ENCODE measurements at regions not wholly inside any gene's neighbourhood (a gene's known extent, or its start where the extent isn't known, plus 50 kb on each side); places are given as distances from the start of the nearest gene placed in this dataset.

DNA sequence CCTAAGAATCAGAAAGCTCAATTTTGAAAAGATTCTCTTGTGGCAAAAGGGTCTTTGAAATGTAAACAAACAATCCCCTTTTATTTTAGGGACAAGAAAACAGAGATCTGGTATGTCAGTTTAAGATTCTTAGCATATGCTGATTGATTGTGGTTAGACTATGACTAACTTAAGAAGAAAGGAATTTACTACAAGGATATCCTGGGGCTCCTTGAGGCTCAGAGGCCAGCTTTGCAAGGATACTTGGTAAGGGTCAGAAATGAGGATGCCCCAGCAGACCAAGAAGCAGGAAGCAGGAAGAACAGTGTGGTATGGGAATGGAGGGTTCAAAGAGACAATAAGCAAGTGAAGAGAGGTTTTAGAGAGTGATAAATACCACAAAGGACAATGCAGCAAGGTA lies 474.6 kb downstream of the ETNK1 start:
- ATAC-seq (replicated peaks in 1 of 4): no peak
- peaks cover 0 to 4% (median 2%) of the 10 kb centered on the region in 3 donors for H3K9me3 Mint-ChIP-seq

DNA sequence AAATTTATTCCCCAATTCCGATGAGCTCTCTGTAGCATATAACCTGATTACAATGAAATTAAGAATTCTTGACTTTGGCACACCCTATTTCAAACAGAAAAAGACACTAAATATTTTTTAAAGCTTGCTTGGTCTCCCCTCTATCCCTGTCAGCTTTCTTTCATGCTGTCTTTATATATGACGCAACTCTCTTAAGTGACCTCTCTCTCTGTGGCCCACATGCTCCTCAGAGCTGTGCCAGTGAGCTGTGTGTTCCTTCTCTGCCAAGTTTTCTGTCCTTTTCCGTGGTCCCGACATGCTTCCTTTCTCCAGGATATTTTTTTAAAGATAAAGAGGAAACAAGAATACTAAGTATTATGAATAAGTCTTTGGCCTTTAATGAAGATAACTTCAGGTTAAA lies 484.0 kb downstream of the ETNK1 start:
- POLR2A ChIA-PET: no interaction called here
- no peaks in the 10 kb centered on the region for H3K4me1 ChIP-seq (ENCODE audit: control insufficient read depth in 1 of 2, extremely low read depth in 1 of 2, insufficient read depth in 2 of 2, low read length in 2 of 2)
- H3K9me3 ChIP-seq: no peaks in the 10 kb centered on the region
- H3K4me1 Mint-ChIP-seq: no peaks in the 10 kb centered on the region
- H3K27ac ChIP-seq (ENCODE audit: low read length): no peak overlapping the region
- no peaks in the 10 kb centered on the region for H3K27me3 ChIP-seq (replicated peaks in 1 of 2; ENCODE audit: control insufficient read depth in 2 of 2, extremely low read depth in 1 of 2, insufficient read depth in 2 of 2, low read length in 1 of 2)
- WGBS (ENCODE audit: insufficient coverage): 78% methylated on average over 2 of the region's 4 CpGs
- CTCF ChIA-PET: no interaction called here
- no peak overlapping the region for H3K4me3 ChIP-seq (ENCODE audit: control insufficient read depth in 1 of 2, extremely low read depth in 1 of 2, low read length in 1 of 2)
- H3K36me3 ChIP-seq (ENCODE audit: control insufficient read depth in 2 of 2, extremely low read depth in 1 of 2, insufficient read depth in 1 of 2, low read length in 1 of 2): no peaks in the 10 kb centered on the region
- DNase-seq (no peak), ATAC-seq (replicated peaks in 1 of 4) (no peak)
- H3K36me3 Mint-ChIP-seq: no peaks in the 10 kb centered on the region
- H3K4me3 Mint-ChIP-seq: no peak overlapping the region
- peaks cover 0 to 5% (median 2%) of the 10 kb centered on the region in 3 donors for H3K9me3 Mint-ChIP-seq
- no peak overlapping the region for H3K27ac Mint-ChIP-seq
- no peaks in the 10 kb centered on the region for H3K27me3 Mint-ChIP-seq

More for the DNA sequence above, 474.6 kb downstream of the ETNK1 start:
- DNase-seq: no peak
- no peak overlapping the region for H3K27ac Mint-ChIP-seq
- no peaks in the 10 kb centered on the region for H3K36me3 ChIP-seq (ENCODE audit: control insufficient read depth in 2 of 2, extremely low read depth in 1 of 2, insufficient read depth in 1 of 2, low read length in 1 of 2)
- H3K9me3 ChIP-seq: no peaks in the 10 kb centered on the region
- H3K36me3 Mint-ChIP-seq: no peaks in the 10 kb centered on the region
- H3K4me1 Mint-ChIP-seq: no peaks in the 10 kb centered on the region
- H3K27me3 Mint-ChIP-seq: no peaks in the 10 kb centered on the region
- H3K27me3 ChIP-seq (replicated peaks in 1 of 2; ENCODE audit: control insufficient read depth in 2 of 2, extremely low read depth in 1 of 2, insufficient read depth in 2 of 2, low read length in 1 of 2): no peaks in the 10 kb centered on the region
- POLR2A ChIA-PET: interaction anchor here in 1 of 2 donors (0.5 kb wide), 1 partner anchor 21 kb away, joined by 3 read pairs; no protein-coding TSS in a partner anchor
- H3K4me1 ChIP-seq (ENCODE audit: control insufficient read depth in 1 of 2, extremely low read depth in 1 of 2, insufficient read depth in 2 of 2, low read length in 2 of 2): no peaks in the 10 kb centered on the region
- H3K4me3 ChIP-seq (ENCODE audit: control insufficient read depth in 1 of 2, extremely low read depth in 1 of 2, low read length in 1 of 2): no peak overlapping the region
- no peak overlapping the region for H3K27ac ChIP-seq (ENCODE audit: low read length)
- CTCF ChIA-PET: no interaction called here
- no peak overlapping the region for H3K4me3 Mint-ChIP-seq

DNA sequence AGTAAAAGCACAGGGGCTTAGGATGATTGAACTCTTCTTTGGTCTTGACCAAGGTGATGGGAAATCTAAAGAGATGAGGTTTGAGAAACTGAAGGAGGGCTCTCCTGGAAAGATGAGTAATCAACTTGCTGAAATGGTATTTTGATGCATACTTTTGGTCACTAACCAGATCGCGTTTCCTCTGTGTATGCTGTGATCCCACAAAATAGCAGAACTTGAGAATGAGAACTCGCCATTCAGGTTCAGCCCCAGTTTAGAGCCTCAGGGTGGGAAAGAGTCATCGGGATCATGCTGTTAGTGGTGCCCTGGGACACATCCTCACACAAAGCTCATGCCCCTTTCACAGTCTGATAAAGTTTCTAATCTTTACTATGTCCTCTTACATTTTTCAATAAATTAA lies 488.8 kb downstream of the ETNK1 start:
- H3K27ac Mint-ChIP-seq: no peak overlapping the region
- no peaks in the 10 kb centered on the region for H3K36me3 Mint-ChIP-seq
- ChIA-PET POLR2A (no interaction called here), CTCF (no interaction called here)
- H3K4me1 ChIP-seq (ENCODE audit: control insufficient read depth in 1 of 2, extremely low read depth in 1 of 2, insufficient read depth in 2 of 2, low read length in 2 of 2): no peaks in the 10 kb centered on the region
- H3K27me3 ChIP-seq (replicated peaks in 1 of 2; ENCODE audit: control insufficient read depth in 2 of 2, extremely low read depth in 1 of 2, insufficient read depth in 2 of 2, low read length in 1 of 2): no peaks in the 10 kb centered on the region
- no peak for ATAC-seq (replicated peaks in 1 of 4)
- H3K27me3 Mint-ChIP-seq: no peaks in the 10 kb centered on the region
- no peak overlapping the region for H3K4me3 Mint-ChIP-seq
- H3K4me1 Mint-ChIP-seq: no peaks in the 10 kb centered on the region
- 73% methylated on average over 3 of the region's 4 CpGs for WGBS (ENCODE audit: insufficient coverage)
- no peak for DNase-seq
- no peak overlapping the region for H3K27ac ChIP-seq (ENCODE audit: low read length)
- no peaks in the 10 kb centered on the region for H3K9me3 ChIP-seq
- no peak overlapping the region for H3K4me3 ChIP-seq (ENCODE audit: control insufficient read depth in 1 of 2, extremely low read depth in 1 of 2, low read length in 1 of 2)
- peaks cover 0 to 2% (median 0%) of the 10 kb centered on the region in 3 donors for H3K9me3 Mint-ChIP-seq
- no peaks in the 10 kb centered on the region for H3K36me3 ChIP-seq (ENCODE audit: control insufficient read depth in 2 of 2, extremely low read depth in 1 of 2, insufficient read depth in 1 of 2, low read length in 1 of 2)

GRCh38 chr12:23115984-23116383 lies 491.0 kb downstream of the ETNK1 start:
- no CpG with 5 or more reads among the region's 1 CpG for WGBS (ENCODE audit: insufficient coverage)
- POLR2A ChIA-PET: no interaction called here
- Mint-ChIP-seq H3K36me3 (no peaks in the 10 kb centered on the region), H3K27me3 (no peaks in the 10 kb centered on the region), H3K4me1 (no peaks in the 10 kb centered on the region), H3K27ac (no peak overlapping the region), H3K9me3 (peaks cover 0 to 2% (median 0%) of the 10 kb centered on the region in 3 donors), H3K4me3 (no peak overlapping the region)
- H3K36me3 ChIP-seq (ENCODE audit: control insufficient read depth in 2 of 2, extremely low read depth in 1 of 2, insufficient read depth in 1 of 2, low read length in 1 of 2): no peaks in the 10 kb centered on the region
- CTCF ChIA-PET: no interaction called here
- ATAC-seq (replicated peaks in 1 of 4) (no peak), DNase-seq (no peak)
- no peaks in the 10 kb centered on the region for H3K27me3 ChIP-seq (replicated peaks in 1 of 2; ENCODE audit: control insufficient read depth in 2 of 2, extremely low read depth in 1 of 2, insufficient read depth in 2 of 2, low read length in 1 of 2)
- no peak overlapping the region for H3K4me3 ChIP-seq (ENCODE audit: control insufficient read depth in 1 of 2, extremely low read depth in 1 of 2, low read length in 1 of 2)
- H3K4me1 ChIP-seq (ENCODE audit: control insufficient read depth in 1 of 2, extremely low read depth in 1 of 2, insufficient read depth in 2 of 2, low read length in 2 of 2): no peaks in the 10 kb centered on the region
- H3K9me3 ChIP-seq: no peaks in the 10 kb centered on the region
- H3K27ac ChIP-seq (ENCODE audit: low read length): no peak overlapping the region

DNA sequence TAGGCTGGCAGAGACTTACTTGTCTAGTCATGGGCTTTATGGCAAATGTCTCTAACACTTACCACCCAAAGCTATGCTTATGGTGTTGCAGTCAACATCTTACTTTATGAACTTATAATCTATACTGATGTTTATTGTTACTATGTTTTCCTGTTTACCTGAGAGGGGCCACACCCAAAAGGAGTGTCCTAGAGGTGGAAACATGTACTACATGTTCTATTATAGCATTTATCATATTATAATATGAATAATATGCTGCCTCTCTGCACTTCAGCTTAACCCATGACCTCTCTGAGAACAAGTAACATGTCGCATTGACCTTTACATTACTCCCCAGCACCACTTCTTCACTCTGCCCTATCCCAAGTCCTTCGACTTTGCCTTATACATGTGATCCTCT lies 501.8 kb downstream of the ETNK1 start:
- H3K27me3 ChIP-seq (replicated peaks in 1 of 2; ENCODE audit: control insufficient read depth in 2 of 2, extremely low read depth in 1 of 2, insufficient read depth in 2 of 2, low read length in 1 of 2): no peaks in the 10 kb centered on the region
- no peak for ATAC-seq (replicated peaks in 1 of 4)
- POLR2A ChIA-PET: no interaction called here
- no peak overlapping the region for H3K4me3 ChIP-seq (ENCODE audit: control insufficient read depth in 1 of 2, extremely low read depth in 1 of 2, low read length in 1 of 2)
- H3K27ac ChIP-seq (ENCODE audit: low read length): no peak overlapping the region
- CTCF ChIA-PET: no interaction called here
- no CpG with 5 or more reads among the region's 2 CpGs for WGBS (ENCODE audit: insufficient coverage)
- H3K4me3 Mint-ChIP-seq: no peak overlapping the region
- no peak overlapping the region for H3K27ac Mint-ChIP-seq
- no peak for DNase-seq
- no peaks in the 10 kb centered on the region for H3K4me1 Mint-ChIP-seq
- H3K9me3 Mint-ChIP-seq: no peaks in the 10 kb centered on the region
- H3K4me1 ChIP-seq (ENCODE audit: control insufficient read depth in 1 of 2, extremely low read depth in 1 of 2, insufficient read depth in 2 of 2, low read length in 2 of 2): no peaks in the 10 kb centered on the region
- no peaks in the 10 kb centered on the region for H3K27me3 Mint-ChIP-seq
- H3K9me3 ChIP-seq: no peaks in the 10 kb centered on the region
- H3K36me3 Mint-ChIP-seq: no peaks in the 10 kb centered on the region
- no peaks in the 10 kb centered on the region for H3K36me3 ChIP-seq (ENCODE audit: control insufficient read depth in 2 of 2, extremely low read depth in 1 of 2, insufficient read depth in 1 of 2, low read length in 1 of 2)

GRCh38 chr12:23127701-23128100 lies 502.7 kb downstream of the ETNK1 start:
- ChIA-PET CTCF (no interaction called here), POLR2A (no interaction called here)
- no peak for ATAC-seq (replicated peaks in 1 of 4)

GRCh38 chr12:23128462-23128861 lies 503.5 kb downstream of the ETNK1 start:
- Histone ChIP-seq H3K4me3 (ENCODE audit: control insufficient read depth in 1 of 2, extremely low read depth in 1 of 2, low read length in 1 of 2) (no peak overlapping the region), H3K9me3 (no peaks in the 10 kb centered on the region), H3K27ac (ENCODE audit: low read length) (no peak overlapping the region), H3K36me3 (ENCODE audit: control insufficient read depth in 2 of 2, extremely low read depth in 1 of 2, insufficient read depth in 1 of 2, low read length in 1 of 2) (no peaks in the 10 kb centered on the region), H3K27me3 (replicated peaks in 1 of 2; ENCODE audit: control insufficient read depth in 2 of 2, extremely low read depth in 1 of 2, insufficient read depth in 2 of 2, low read length in 1 of 2) (no peaks in the 10 kb centered on the region), H3K4me1 (ENCODE audit: control insufficient read depth in 1 of 2, extremely low read depth in 1 of 2, insufficient read depth in 2 of 2, low read length in 2 of 2) (no peaks in the 10 kb centered on the region)
- ChIA-PET POLR2A (interaction anchor here in 1 of 2 donors (0.6 kb wide), 1 partner anchor 444 kb away, joined by 3 read pairs; no protein-coding TSS in a partner anchor), CTCF (interaction anchor here in 1 of 2 donors (0.7 kb wide), 1 partner anchor 25 kb away, joined by 3 read pairs; no protein-coding TSS in a partner anchor)
- Mint-ChIP-seq H3K9me3 (peaks cover 0 to 6% (median 0%) of the 10 kb centered on the region in 3 donors), H3K27me3 (no peaks in the 10 kb centered on the region), H3K4me1 (no peaks in the 10 kb centered on the region), H3K36me3 (no peaks in the 10 kb centered on the region), H3K4me3 (no peak overlapping the region), H3K27ac (no peak overlapping the region)
- ATAC-seq (replicated peaks in 1 of 4) (no peak), DNase-seq (no peak)
- WGBS (ENCODE audit: insufficient coverage): no CpG with 5 or more reads among the region's 2 CpGs

More at GRCh38 chr12:23127701-23128100, 502.7 kb downstream of the ETNK1 start:
- Histone ChIP-seq H3K4me3 (ENCODE audit: control insufficient read depth in 1 of 2, extremely low read depth in 1 of 2, low read length in 1 of 2) (no peak overlapping the region), H3K36me3 (ENCODE audit: control insufficient read depth in 2 of 2, extremely low read depth in 1 of 2, insufficient read depth in 1 of 2, low read length in 1 of 2) (no peaks in the 10 kb centered on the region), H3K27me3 (replicated peaks in 1 of 2; ENCODE audit: control insufficient read depth in 2 of 2, extremely low read depth in 1 of 2, insufficient read depth in 2 of 2, low read length in 1 of 2) (no peaks in the 10 kb centered on the region), H3K27ac (ENCODE audit: low read length) (no peak overlapping the region), H3K9me3 (no peaks in the 10 kb centered on the region), H3K4me1 (ENCODE audit: control insufficient read depth in 1 of 2, extremely low read depth in 1 of 2, insufficient read depth in 2 of 2, low read length in 2 of 2) (no peaks in the 10 kb centered on the region)
- Mint-ChIP-seq H3K27me3 (no peaks in the 10 kb centered on the region), H3K9me3 (peaks cover 0 to 4% (median 0%) of the 10 kb centered on the region in 3 donors), H3K4me3 (no peak overlapping the region), H3K36me3 (no peaks in the 10 kb centered on the region), H3K4me1 (no peaks in the 10 kb centered on the region), H3K27ac (no peak overlapping the region)
- no CpG with 5 or more reads among the region's 3 CpGs for WGBS (ENCODE audit: insufficient coverage)
- DNase-seq: no peak

Data from T-cell (primary cell).